ENCODE measurements at regions not wholly inside any gene's neighbourhood (a gene's known extent, or its start where the extent isn't known, plus 50 kb on each side); places are given as distances from the start of the nearest gene placed in this dataset.

GRCh38 chr16:60748366-60748765 lies 1287.9 kb downstream of the CDH8 start:
- H3K36me3 Mint-ChIP-seq = no peaks in the 10 kb centered on the region
- H3K27ac Mint-ChIP-seq = no peak overlapping the region
- no peaks in the 10 kb centered on the region for H3K27me3 Mint-ChIP-seq
- no peak for DNase-seq
- H3K4me1 Mint-ChIP-seq = no peaks in the 10 kb centered on the region
- H3K4me3 Mint-ChIP-seq = no peak overlapping the region
- peaks cover 6% of the 10 kb centered on the region for H3K9me3 Mint-ChIP-seq

GRCh38 chr16:60744198-60744597 lies 1292.0 kb downstream of the CDH8 start:
- Mint-ChIP-seq H3K27me3 (no peaks in the 10 kb centered on the region), H3K9me3 (peaks cover 9% of the 10 kb centered on the region), H3K4me3 (no peak overlapping the region), H3K27ac (no peak overlapping the region), H3K4me1 (no peaks in the 10 kb centered on the region), H3K36me3 (no peaks in the 10 kb centered on the region)
- no peak for DNase-seq

- no peaks in the 10 kb centered on the region for H3K4me1 Mint-ChIP-seq
- no peaks in the 10 kb centered on the region for H3K27me3 Mint-ChIP-seq
- peaks cover 9% of the 10 kb centered on the region for H3K9me3 Mint-ChIP-seq
- no peaks in the 10 kb centered on the region for H3K36me3 Mint-ChIP-seq
- H3K27ac Mint-ChIP-seq = no peak overlapping the region
- H3K4me3 Mint-ChIP-seq = no peak overlapping the region
- no peak for DNase-seq
Measured at GRCh38 chr16:60741810-60742209, 1294.4 kb downstream of the CDH8 start.

GRCh38 chr16:60739737-60740683 lies 1296.2 kb downstream of the CDH8 start:
- no peak overlapping the region for H3K4me3 Mint-ChIP-seq
- DNase-seq = no peak
- H3K36me3 Mint-ChIP-seq = no peaks in the 10 kb centered on the region
- H3K27ac Mint-ChIP-seq = no peak overlapping the region
- peaks cover 7% of the 10 kb centered on the region for H3K9me3 Mint-ChIP-seq
- no peaks in the 10 kb centered on the region for H3K4me1 Mint-ChIP-seq
- H3K27me3 Mint-ChIP-seq = no peaks in the 10 kb centered on the region

- Mint-ChIP-seq H3K36me3 (no peaks in the 10 kb centered on the region), H3K4me3 (no peak overlapping the region), H3K9me3 (peaks cover 5% of the 10 kb centered on the region), H3K27me3 (no peaks in the 10 kb centered on the region), H3K27ac (no peak overlapping the region), H3K4me1 (no peaks in the 10 kb centered on the region)
- DNase-seq = no peak
Measured at GRCh38 chr16:60731329-60732050, 1304.7 kb downstream of the CDH8 start.

GRCh38 chr16:60729051-60729450 lies 1307.2 kb downstream of the CDH8 start:
- Mint-ChIP-seq H3K4me1 (no peaks in the 10 kb centered on the region), H3K27me3 (no peaks in the 10 kb centered on the region), H3K27ac (no peak overlapping the region), H3K4me3 (no peak overlapping the region), H3K9me3 (peaks cover 6% of the 10 kb centered on the region), H3K36me3 (no peaks in the 10 kb centered on the region)
- DNase-seq = no peak

GRCh38 chr16:60727851-60728250 lies 1308.4 kb downstream of the CDH8 start:
- DNase-seq = no peak
- H3K27me3 Mint-ChIP-seq = no peaks in the 10 kb centered on the region
- H3K9me3 Mint-ChIP-seq = peaks cover 8% of the 10 kb centered on the region
- H3K4me1 Mint-ChIP-seq = no peaks in the 10 kb centered on the region
- no peak overlapping the region for H3K27ac Mint-ChIP-seq
- no peak overlapping the region for H3K4me3 Mint-ChIP-seq
- H3K36me3 Mint-ChIP-seq = no peaks in the 10 kb centered on the region

- H3K4me1 Mint-ChIP-seq = no peaks in the 10 kb centered on the region
- H3K4me3 Mint-ChIP-seq = no peak overlapping the region
- no peaks in the 10 kb centered on the region for H3K36me3 Mint-ChIP-seq
- DNase-seq = no peak
- peaks cover 9% of the 10 kb centered on the region for H3K9me3 Mint-ChIP-seq
- H3K27ac Mint-ChIP-seq = no peak overlapping the region
- H3K27me3 Mint-ChIP-seq = no peaks in the 10 kb centered on the region
Measured at GRCh38 chr16:60720060-60720459, 1316.2 kb downstream of the CDH8 start.

GRCh38 chr16:60717808-60718207 lies 1318.4 kb downstream of the CDH8 start:
- Mint-ChIP-seq H3K27ac (no peak overlapping the region), H3K27me3 (no peaks in the 10 kb centered on the region)
- DNase-seq = no peak

GRCh38 chr16:60712144-60712543 lies 1324.1 kb downstream of the CDH8 start:
- Mint-ChIP-seq H3K36me3 (no peaks in the 10 kb centered on the region), H3K27me3 (no peaks in the 10 kb centered on the region), H3K4me3 (no peak overlapping the region), H3K4me1 (no peaks in the 10 kb centered on the region), H3K27ac (no peak overlapping the region), H3K9me3 (peaks cover 3% of the 10 kb centered on the region)
- no peak for DNase-seq

More at GRCh38 chr16:60717808-60718207, 1318.4 kb downstream of the CDH8 start:
- no peaks in the 10 kb centered on the region for H3K36me3 Mint-ChIP-seq
- H3K9me3 Mint-ChIP-seq = peaks cover 4% of the 10 kb centered on the region
- H3K4me3 Mint-ChIP-seq = no peak overlapping the region
- no peaks in the 10 kb centered on the region for H3K4me1 Mint-ChIP-seq

GRCh38 chr16:60704726-60705125 lies 1331.5 kb downstream of the CDH8 start:
- H3K9me3 Mint-ChIP-seq = peaks cover 7% of the 10 kb centered on the region
- H3K36me3 Mint-ChIP-seq = no peaks in the 10 kb centered on the region
- H3K4me3 Mint-ChIP-seq = no peak overlapping the region
- no peak for DNase-seq
- no peaks in the 10 kb centered on the region for H3K4me1 Mint-ChIP-seq
- H3K27me3 Mint-ChIP-seq = no peaks in the 10 kb centered on the region
- H3K27ac Mint-ChIP-seq = no peak overlapping the region

GRCh38 chr16:60703096-60703495 lies 1333.1 kb downstream of the CDH8 start:
- Mint-ChIP-seq H3K27ac (no peak overlapping the region), H3K4me3 (no peak overlapping the region), H3K9me3 (peaks cover 6% of the 10 kb centered on the region), H3K36me3 (no peaks in the 10 kb centered on the region), H3K27me3 (no peaks in the 10 kb centered on the region), H3K4me1 (no peaks in the 10 kb centered on the region)
- no peak for DNase-seq

GRCh38 chr16:60686824-60687223 lies 1349.4 kb downstream of the CDH8 start:
- H3K9me3 Mint-ChIP-seq = peaks cover 16% of the 10 kb centered on the region

GRCh38 chr16:60684002-60684401 lies 1352.2 kb downstream of the CDH8 start:
- peaks cover 16% of the 10 kb centered on the region for H3K9me3 Mint-ChIP-seq
- DNase-seq = no peak
- H3K27me3 Mint-ChIP-seq = no peaks in the 10 kb centered on the region
- no peaks in the 10 kb centered on the region for H3K36me3 Mint-ChIP-seq
- no peaks in the 10 kb centered on the region for H3K4me1 Mint-ChIP-seq
- no peak overlapping the region for H3K4me3 Mint-ChIP-seq
- no peak overlapping the region for H3K27ac Mint-ChIP-seq

More at GRCh38 chr16:60686824-60687223, 1349.4 kb downstream of the CDH8 start:
- H3K27me3 Mint-ChIP-seq = no peaks in the 10 kb centered on the region
- H3K4me3 Mint-ChIP-seq = no peak overlapping the region
- H3K4me1 Mint-ChIP-seq = no peaks in the 10 kb centered on the region
- no peaks in the 10 kb centered on the region for H3K36me3 Mint-ChIP-seq
- no peak for DNase-seq
- H3K27ac Mint-ChIP-seq = no peak overlapping the region

GRCh38 chr16:60682219-60682618 lies 1354.0 kb downstream of the CDH8 start:
- no peak overlapping the region for H3K27ac Mint-ChIP-seq
- DNase-seq = no peak
- H3K4me3 Mint-ChIP-seq = no peak overlapping the region
- peaks cover 12% of the 10 kb centered on the region for H3K9me3 Mint-ChIP-seq
- no peaks in the 10 kb centered on the region for H3K36me3 Mint-ChIP-seq
- H3K27me3 Mint-ChIP-seq = no peaks in the 10 kb centered on the region
- no peaks in the 10 kb centered on the region for H3K4me1 Mint-ChIP-seq

All from activated naive CD8-positive, alpha-beta T cell treated with anti-CD3 and anti-CD28 coated beads for 36 hours (primary cell).